HEK293T (cell line): ENCODE measurements at regions not wholly inside any gene's neighbourhood (a gene's known extent, or its start where the extent isn't known, plus 50 kb on each side); places are given as distances from the start of the nearest gene placed in this dataset.

Experiments used
- CTCF ChIA-PET: fragments of 350-600 bp; formaldehyde crosslinking; extraction: SDS; loops from one replicate; lab custom pipeline; 2021; ENCODE audit warnings: antibody characterized with exemption, inconsistent platforms; lab: Yijun Ruan, JAX
- POLR2A ChIA-PET: fragments of 350-600 bp; formaldehyde crosslinking; extraction: SDS; loops from one replicate; lab custom pipeline; 2020; ENCODE audit warnings: antibody characterized with exemption, inconsistent platforms; lab: Yijun Ruan, JAX
- DNase-seq: peaks from one replicate; pipeline ENCODE4 v3.0.0; 2012; ENCODE audit warnings: mixed read lengths; ENCODE audit errors: extremely low spot score
- ARNT ChIP-seq: fragments of 450-650 bp; IDR thresholded peaks from 2 replicates; pipeline ENCODE4 v1.6.1; 2017; ENCODE audit warnings: mild to moderate bottlenecking
- BHLHE40 ChIP-seq: fragments of 450-650 bp; IDR thresholded peaks from 2 replicates; pipeline ENCODE4 v1.6.1; 2016; ENCODE audit warnings: mild to moderate bottlenecking, moderate library complexity, borderline replicate concordance
- CTBP1 ChIP-seq: fragments of 450-650 bp; IDR thresholded peaks from 2 replicates; pipeline ENCODE4 v1.6.1; 2016; ENCODE audit warnings: borderline replicate concordance
- ELF4 ChIP-seq: fragments of 450-650 bp; IDR thresholded peaks from 2 replicates; pipeline ENCODE4 v1.6.1; 2017; ENCODE audit warnings: antibody characterized with exemption
- FOXA1 ChIP-seq: fragments of 450-650 bp; IDR thresholded peaks from 2 replicates; pipeline ENCODE4 v1.6.1; 2016; ENCODE audit warnings: mild to moderate bottlenecking
- FOXK2 ChIP-seq: fragments of 450-650 bp; IDR thresholded peaks from 2 replicates; pipeline ENCODE4 v1.6.1; 2016; ENCODE audit warnings: mild to moderate bottlenecking
- FOXM1 ChIP-seq: fragments of 450-650 bp; IDR thresholded peaks from 2 replicates; pipeline ENCODE4 v1.6.1; 2017; ENCODE audit warnings: mild to moderate bottlenecking, borderline replicate concordance
- HDGF ChIP-seq: fragments of 450-650 bp; IDR thresholded peaks from 2 replicates; pipeline ENCODE4 v1.6.1; 2017; ENCODE audit warnings: antibody characterized with exemption, borderline replicate concordance
- L3MBTL2 ChIP-seq: fragments of 450-650 bp; conservative IDR thresholded peaks from 2 replicates; pipeline ENCODE4 v1.6.1; 2016; ENCODE audit warnings: mild to moderate bottlenecking
- LEF1 ChIP-seq: fragments of 450-650 bp; IDR thresholded peaks from 2 replicates; pipeline ENCODE4 v1.6.1; 2017; ENCODE audit warnings: mild to moderate bottlenecking, borderline replicate concordance
- NFRKB ChIP-seq: fragments of 450-650 bp; IDR thresholded peaks from 2 replicates; pipeline ENCODE4 v1.6.1; 2016; ENCODE audit warnings: mild to moderate bottlenecking, moderate library complexity
- PKNOX1 ChIP-seq: fragments of 450-650 bp; IDR thresholded peaks from 2 replicates; pipeline ENCODE4 v1.6.1; 2016
- SP1 ChIP-seq: fragments of 450-650 bp; IDR thresholded peaks from 2 replicates; pipeline ENCODE4 v1.6.1; 2017
- SUZ12 ChIP-seq: fragments of 450-650 bp; IDR thresholded peaks from 2 replicates; pipeline ENCODE4 v1.6.1; 2016; ENCODE audit warnings: mild to moderate bottlenecking
- TARDBP ChIP-seq: fragments of 450-650 bp; IDR thresholded peaks from 2 replicates; pipeline ENCODE4 v1.6.1; 2016
- ZNF384 ChIP-seq: fragments of 450-650 bp; IDR thresholded peaks from 2 replicates; pipeline ENCODE4 v1.6.1; 2016

GRCh38 chr12:58310368-58310767 is 369.0 kb downstream of the ATP23 start:
- DNase-seq = no peak
- ChIA-PET CTCF (no interaction called here), POLR2A (no interaction called here)
- TF ChIP-seq L3MBTL2 = no peak
- TF ChIP-seq SP1 = no peak
- no peak for TF ChIP-seq BHLHE40
- TF ChIP-seq NFRKB = no peak
- no peak for TF ChIP-seq PKNOX1
- no peak for TF ChIP-seq HDGF
- TF ChIP-seq ARNT = no peak
- TF ChIP-seq TARDBP = no peak
- no peak for TF ChIP-seq LEF1
- TF ChIP-seq FOXK2 = no peak
- TF ChIP-seq CTBP1 = no peak
- no peak for TF ChIP-seq FOXM1
- no peak for TF ChIP-seq FOXA1
- no peak for TF ChIP-seq ELF4

- TF ChIP-seq FOXK2 (no peak), HDGF (no peak), PKNOX1 (no peak), L3MBTL2 (no peak), BHLHE40 (no peak), FOXA1 (no peak), ELF4 (no peak), SUZ12 (no peak)
- CTCF ChIA-PET = no interaction called here
- DNase-seq = no peak
- POLR2A ChIA-PET = no interaction called here
Observed at GRCh38 chr12:58310809-58311622, 369.6 kb downstream of the ATP23 start.

DNA sequence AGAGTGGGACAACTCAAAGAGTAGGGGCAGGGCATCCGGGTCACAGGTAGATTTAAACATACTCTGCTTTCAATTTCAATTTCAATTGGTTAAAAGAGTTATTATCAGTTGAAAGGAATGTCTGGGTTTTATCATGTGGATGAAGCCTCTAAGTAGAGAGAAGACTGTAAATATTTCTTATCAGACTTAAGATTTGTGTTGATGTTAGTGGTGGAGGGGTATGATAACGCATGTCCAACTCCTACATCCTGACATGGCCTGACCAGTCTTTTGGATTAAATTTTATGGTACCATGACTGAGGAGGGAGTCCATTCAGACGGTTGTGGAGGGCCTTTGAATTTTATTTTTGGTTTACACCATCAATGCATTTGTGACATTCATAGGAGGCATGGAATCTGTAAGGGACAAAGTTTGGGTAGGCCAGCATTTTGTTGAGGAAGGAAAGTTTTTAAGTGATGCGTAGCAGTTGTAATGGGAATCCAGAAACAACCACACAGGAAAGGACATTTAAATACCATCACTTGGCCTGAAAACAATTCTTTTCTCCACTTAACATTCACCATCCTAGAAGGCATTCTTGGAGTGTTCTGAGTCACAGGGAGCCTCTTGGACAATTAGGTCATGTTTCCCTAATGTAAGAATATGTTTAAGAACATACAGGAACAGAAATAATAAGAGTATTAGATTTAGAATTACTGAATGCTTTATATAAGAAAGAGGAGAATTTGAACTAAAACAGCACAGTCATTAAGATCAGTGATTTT is 371.9 kb downstream of the ATP23 start:
- ChIA-PET CTCF (no interaction called here), POLR2A (no interaction called here)
- DNase-seq = no peak
- no peak for TF ChIP-seq PKNOX1
- TF ChIP-seq ZNF384 = no peak
- TF ChIP-seq TARDBP = no peak
- no peak for TF ChIP-seq L3MBTL2
- TF ChIP-seq FOXM1 = no peak

- POLR2A ChIA-PET = no interaction called here
Observed at GRCh38 chr12:58314610-58315009, 373.2 kb downstream of the ATP23 start.

DNA sequence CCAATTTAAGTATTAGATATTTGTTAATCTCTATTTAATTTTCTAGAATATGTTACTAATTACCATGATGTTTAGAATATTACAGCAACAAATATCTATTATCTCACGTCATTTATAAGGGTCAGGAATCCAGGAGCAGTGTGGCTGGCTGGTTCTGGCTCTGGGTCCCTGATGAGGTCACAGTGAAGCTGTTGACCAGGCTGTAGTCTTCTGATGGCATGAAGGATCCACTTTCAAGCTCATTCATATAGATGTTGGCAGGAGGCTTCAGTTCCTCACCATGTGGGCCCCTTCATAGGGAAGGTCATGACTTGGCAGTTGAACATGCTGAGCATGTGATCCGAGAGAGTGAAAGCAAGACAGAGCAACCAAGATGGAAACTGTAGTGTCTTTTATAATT is 375.6 kb downstream of the ATP23 start:
- CTCF ChIA-PET = no interaction called here
- POLR2A ChIA-PET = no interaction called here
- TF ChIP-seq TARDBP (no peak), SUZ12 (no peak), BHLHE40 (no peak), PKNOX1 (no peak), FOXA1 (no peak), FOXM1 (no peak), ZNF384 (no peak), ARNT (no peak), FOXK2 (no peak), HDGF (no peak), CTBP1 (no peak), NFRKB (no peak), LEF1 (no peak), ELF4 (no peak), SP1 (no peak), L3MBTL2 (no peak)
- DNase-seq = no peak

More at GRCh38 chr12:58314610-58315009, 373.2 kb downstream of the ATP23 start:
- CTCF ChIA-PET = no interaction called here
- no peak for DNase-seq
- TF ChIP-seq LEF1 = no peak
- TF ChIP-seq NFRKB = no peak
- no peak for TF ChIP-seq HDGF

- ChIA-PET CTCF (no interaction called here), POLR2A (no interaction called here)
- DNase-seq = no peak
- TF ChIP-seq NFRKB = no peak
- TF ChIP-seq FOXK2 = no peak
- no peak for TF ChIP-seq ZNF384
- no peak for TF ChIP-seq LEF1
- no peak for TF ChIP-seq TARDBP
- TF ChIP-seq PKNOX1 = no peak
- TF ChIP-seq CTBP1 = no peak
- no peak for TF ChIP-seq FOXM1
- no peak for TF ChIP-seq HDGF
- TF ChIP-seq BHLHE40 = no peak
- no peak for TF ChIP-seq ELF4
- TF ChIP-seq L3MBTL2 = no peak
- no peak for TF ChIP-seq SP1
- TF ChIP-seq SUZ12 = no peak
- TF ChIP-seq ARNT = no peak
- TF ChIP-seq FOXA1 = no peak
Observed at GRCh38 chr12:58321414-58321813, 380.0 kb downstream of the ATP23 start.
